OCI-LY1 (cell line): ENCODE measurements at regions not wholly inside any gene's neighbourhood (a gene's known extent, or its start where the extent isn't known, plus 50 kb on each side); places are given as distances from the start of the nearest gene placed in this dataset.

ENCODE experiments used
- H2AFZ ChIP-seq: fragments of 200-600 bp; sonication (generic), shearing (Covaris generic); 2 replicates; pipeline ENCODE4 v1.6.0; 2014; ENCODE audit warnings: antibody characterized with exemption, mild to moderate bottlenecking, low read length
- H3F3A ChIP-seq: fragments of 200-600 bp; sonication (generic), shearing (Covaris generic); 2 replicates; pipeline ENCODE4 v1.6.0; 2014; ENCODE audit warnings: mild to moderate bottlenecking, antibody characterized with exemption, low read length, moderate library complexity; ENCODE audit not compliant: insufficient read depth
- H3K27ac ChIP-seq: fragments of 200-600 bp; sonication (generic); 2 replicates; pipeline ENCODE4 v1.5.1; 2014; ENCODE audit warnings: low read length, mixed run types, mild to moderate bottlenecking, low read depth; ENCODE audit not compliant: poor library complexity, severe bottlenecking
- H3K27me3 ChIP-seq: fragments of 200-600 bp; sonication (generic); 2 replicates; pipeline ENCODE4 v1.6.0; 2014; ENCODE audit warnings: antibody characterized with exemption, mild to moderate bottlenecking, low read length, moderate library complexity; ENCODE audit not compliant: insufficient read depth
- H3K36me3 ChIP-seq: fragments of 200-600 bp; sonication (generic); 2 replicates; pipeline ENCODE4 v1.6.1; 2014; ENCODE audit warnings: mild to moderate bottlenecking, antibody characterized with exemption, low read length, moderate library complexity, mixed read lengths; ENCODE audit not compliant: insufficient read depth
- H3K4me1 ChIP-seq: fragments of 200-600 bp; sonication (generic); 2 replicates; pipeline ENCODE4 v1.5.1; 2014; ENCODE audit warnings: mild to moderate bottlenecking, low read length, moderate library complexity; ENCODE audit not compliant: insufficient read depth, severe bottlenecking
- H3K4me2 ChIP-seq: fragments of 200-600 bp; sonication (generic), shearing (Covaris generic); 2 replicates; pipeline ENCODE4 v1.6.1; 2014; ENCODE audit warnings: low read length
- H3K4me3 ChIP-seq: fragments of 200-600 bp; sonication (generic); 2 replicates; pipeline ENCODE4 v1.5.1; 2014; ENCODE audit warnings: low read length, low read depth, mild to moderate bottlenecking, mixed read lengths; ENCODE audit not compliant: poor library complexity, severe bottlenecking
- H3K79me2 ChIP-seq: fragments of 200-600 bp; shearing (Covaris generic); 2 replicates; pipeline ENCODE4 v1.6.1; 2016; ENCODE audit warnings: mixed run types, low read length, mixed read lengths; ENCODE audit not compliant: insufficient read depth
- H3K9ac ChIP-seq: fragments of 200-600 bp; sonication (generic), shearing (Covaris generic); 2 replicates; pipeline ENCODE4 v1.6.1; 2014; ENCODE audit warnings: mild to moderate bottlenecking, low read length, mixed read lengths
- H3K9me2 ChIP-seq: fragments of 200-600 bp; sonication (generic), shearing (Covaris generic); 2 replicates; pipeline ENCODE4 v1.6.1; 2014; ENCODE audit warnings: low read depth, mild to moderate bottlenecking, low read length, mixed read lengths
- H3K9me3 ChIP-seq: fragments of 200-600 bp; shearing (Covaris generic); 2 replicates; pipeline ENCODE4 v1.6.1; 2014; ENCODE audit warnings: low read length, mixed read lengths
- H4K20me1 ChIP-seq: fragments of 200-600 bp; sonication (generic), shearing (Covaris generic); 2 replicates; pipeline ENCODE4 v1.6.0; 2016; ENCODE audit warnings: mild to moderate bottlenecking, low read length; ENCODE audit not compliant: insufficient read depth
- EZH2 ChIP-seq: fragments of 200-600 bp; sonication (generic), shearing (Covaris generic); IDR thresholded peaks from 2 replicates; pipeline ENCODE4 v1.8.0; 2017; ENCODE audit warnings: borderline replicate concordance, mixed run types, mild to moderate bottlenecking, antibody characterized with exemption, low read length, moderate library complexity, mixed read lengths
- TF ChIP-seq, protein P1 (sequence below): fragments of 200-600 bp; sonication (generic), shearing (Covaris generic); IDR thresholded peaks from 2 replicates; pipeline ENCODE4 v1.5.1; 2017; ENCODE audit warnings: mild to moderate bottlenecking, antibody characterized with exemption, low read length, moderate library complexity, mixed read lengths

GRCh38 chr15:70435872-70436271, 327.5 kb downstream of the UACA start:
- Histone ChIP-seq H3K9me3 (no peaks in the 10 kb centered on the region), H3K27me3 (no peaks in the 10 kb centered on the region; the same call in 1 of the 2 replicates), H3K4me2 (peak overlapping the region; percentile 46), H3K9ac (no peak overlapping the region), H3F3A (no peaks in the 10 kb centered on the region), H3K36me3 (no peaks in the 10 kb centered on the region), H2AFZ (no peak overlapping the region), H4K20me1 (no peaks in the 10 kb centered on the region), H3K79me2 (no peaks in the 10 kb centered on the region), H3K4me3 (no peak overlapping the region), H3K27ac (peak overlapping the region; percentile 62), H3K4me1 (peaks cover 21% of the 10 kb centered on the region), H3K9me2 (no peaks in the 10 kb centered on the region)
- TF ChIP-seq, protein P1, sequence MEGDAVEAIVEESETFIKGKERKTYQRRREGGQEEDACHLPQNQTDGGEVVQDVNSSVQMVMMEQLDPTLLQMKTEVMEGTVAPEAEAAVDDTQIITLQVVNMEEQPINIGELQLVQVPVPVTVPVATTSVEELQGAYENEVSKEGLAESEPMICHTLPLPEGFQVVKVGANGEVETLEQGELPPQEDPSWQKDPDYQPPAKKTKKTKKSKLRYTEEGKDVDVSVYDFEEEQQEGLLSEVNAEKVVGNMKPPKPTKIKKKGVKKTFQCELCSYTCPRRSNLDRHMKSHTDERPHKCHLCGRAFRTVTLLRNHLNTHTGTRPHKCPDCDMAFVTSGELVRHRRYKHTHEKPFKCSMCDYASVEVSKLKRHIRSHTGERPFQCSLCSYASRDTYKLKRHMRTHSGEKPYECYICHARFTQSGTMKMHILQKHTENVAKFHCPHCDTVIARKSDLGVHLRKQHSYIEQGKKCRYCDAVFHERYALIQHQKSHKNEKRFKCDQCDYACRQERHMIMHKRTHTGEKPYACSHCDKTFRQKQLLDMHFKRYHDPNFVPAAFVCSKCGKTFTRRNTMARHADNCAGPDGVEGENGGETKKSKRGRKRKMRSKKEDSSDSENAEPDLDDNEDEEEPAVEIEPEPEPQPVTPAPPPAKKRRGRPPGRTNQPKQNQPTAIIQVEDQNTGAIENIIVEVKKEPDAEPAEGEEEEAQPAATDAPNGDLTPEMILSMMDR, result no peak
- TF ChIP-seq EZH2, result no peak

DNA sequence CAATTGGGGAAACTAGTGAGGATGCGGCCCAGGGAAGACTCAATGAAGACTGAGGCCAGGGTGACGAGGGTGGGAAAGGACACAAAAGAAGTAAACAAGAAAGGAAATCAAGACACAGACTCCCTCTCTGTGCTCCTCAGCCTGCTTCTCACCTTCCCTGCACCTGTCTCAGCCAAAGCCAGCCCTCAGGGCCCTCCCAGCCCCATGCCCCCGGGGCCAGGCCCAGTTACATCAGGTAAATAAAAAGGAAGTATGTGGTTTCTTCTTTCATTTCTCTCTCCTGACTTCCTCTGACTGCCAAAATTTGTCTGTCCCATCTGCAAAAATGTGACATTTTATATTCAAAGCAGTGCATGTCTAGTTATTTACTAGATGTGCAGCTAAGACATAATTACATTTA, 328.0 kb downstream of the UACA start:
- no peak overlapping the region for H2AFZ ChIP-seq
- H3K36me3 ChIP-seq, result no peaks in the 10 kb centered on the region
- H3K4me3 ChIP-seq, result no peak overlapping the region
- H3K9ac ChIP-seq, result no peak overlapping the region
- H3K79me2 ChIP-seq, result no peaks in the 10 kb centered on the region
- H3K4me1 ChIP-seq, result peaks cover 21% of the 10 kb centered on the region
- peak overlapping the region; percentile 62 for H3K27ac ChIP-seq
- H3K9me2 ChIP-seq, result no peaks in the 10 kb centered on the region
- TF ChIP-seq, protein P1, result no peak
- no peak for TF ChIP-seq EZH2
- no peaks in the 10 kb centered on the region; the same call in 1 of the 2 replicates for H3K27me3 ChIP-seq
- H3F3A ChIP-seq, result no peaks in the 10 kb centered on the region
- H4K20me1 ChIP-seq, result no peaks in the 10 kb centered on the region
- no peaks in the 10 kb centered on the region for H3K9me3 ChIP-seq
- peak overlapping the region; percentile 46 for H3K4me2 ChIP-seq

- Histone ChIP-seq H3K27me3 (no peaks in the 10 kb centered on the region; the same call in 1 of the 2 replicates), H2AFZ (no peak overlapping the region), H3K4me3 (no peak overlapping the region), H3F3A (no peaks in the 10 kb centered on the region), H3K9me3 (no peaks in the 10 kb centered on the region), H3K27ac (no peak overlapping the region), H3K9me2 (no peaks in the 10 kb centered on the region), H3K4me1 (peaks cover 21% of the 10 kb centered on the region), H3K36me3 (no peaks in the 10 kb centered on the region), H4K20me1 (no peaks in the 10 kb centered on the region), H3K9ac (no peak overlapping the region), H3K4me2 (no peak overlapping the region), H3K79me2 (no peaks in the 10 kb centered on the region)
- TF ChIP-seq, protein P1, result no peak
Measured at GRCh38 chr15:70433586-70434324, 329.6 kb downstream of the UACA start.
